ENCODE measurements at regions not wholly inside any gene's neighbourhood (a gene's known extent, or its start where the extent isn't known, plus 50 kb on each side); places are given as distances from the start of the nearest gene placed in this dataset.
A peak's percentile ranks its signal among the peaks of the same experiment; 100 is the strongest.

DNA sequence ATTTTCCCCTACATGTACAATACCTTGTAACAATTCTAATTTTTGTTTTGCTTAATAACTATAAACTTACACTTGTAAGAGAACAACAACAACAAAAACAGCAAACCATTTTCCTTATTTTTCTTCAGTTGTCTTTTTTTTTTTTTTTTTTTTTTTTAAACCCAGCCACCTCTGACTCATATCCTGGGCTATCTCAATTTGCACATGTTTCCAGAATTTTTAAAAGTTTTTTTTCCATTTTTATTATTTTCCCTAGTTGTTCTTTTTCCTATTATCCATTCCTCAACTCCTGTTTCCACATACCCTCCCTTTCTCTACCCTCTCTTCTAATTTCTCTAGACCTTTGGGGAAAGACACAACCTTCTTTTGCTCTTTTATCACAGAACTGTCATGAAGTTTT, 112.5 kb downstream of the EFEMP1 start:
- ATAC-seq (ENCODE audit: low FRiP score in 2 of 2) = peak in 1 of 2 donors; percentile 26

DNA sequence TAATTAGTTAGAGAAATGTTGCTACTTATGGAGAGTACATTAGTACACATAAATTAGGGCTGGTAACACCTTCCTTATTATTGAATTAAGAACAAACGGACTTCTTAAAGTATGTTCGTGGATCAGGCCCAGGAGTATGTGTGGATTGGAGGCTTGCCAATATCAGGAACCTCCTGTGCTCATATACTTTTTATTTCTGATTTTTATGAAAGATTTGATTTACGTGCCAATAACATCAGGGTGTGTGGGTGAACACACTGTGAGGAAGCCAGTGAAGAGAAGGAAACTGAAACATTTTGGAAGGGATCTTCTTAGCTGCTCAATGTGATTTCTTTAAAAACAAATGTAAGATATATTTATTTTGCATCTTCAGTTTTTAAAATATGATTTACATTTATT, 113.0 kb downstream of the EFEMP1 start:
- TF ChIP-seq POLR2A (IDR thresholded peaks at IDR 0.05) (no peak), POLR2AphosphoS5 (IDR thresholded peaks at IDR 0.05) (no peak), EP300 (IDR thresholded peaks at IDR 0.05) (no peak)
- TF ChIP-seq, protein P1, sequence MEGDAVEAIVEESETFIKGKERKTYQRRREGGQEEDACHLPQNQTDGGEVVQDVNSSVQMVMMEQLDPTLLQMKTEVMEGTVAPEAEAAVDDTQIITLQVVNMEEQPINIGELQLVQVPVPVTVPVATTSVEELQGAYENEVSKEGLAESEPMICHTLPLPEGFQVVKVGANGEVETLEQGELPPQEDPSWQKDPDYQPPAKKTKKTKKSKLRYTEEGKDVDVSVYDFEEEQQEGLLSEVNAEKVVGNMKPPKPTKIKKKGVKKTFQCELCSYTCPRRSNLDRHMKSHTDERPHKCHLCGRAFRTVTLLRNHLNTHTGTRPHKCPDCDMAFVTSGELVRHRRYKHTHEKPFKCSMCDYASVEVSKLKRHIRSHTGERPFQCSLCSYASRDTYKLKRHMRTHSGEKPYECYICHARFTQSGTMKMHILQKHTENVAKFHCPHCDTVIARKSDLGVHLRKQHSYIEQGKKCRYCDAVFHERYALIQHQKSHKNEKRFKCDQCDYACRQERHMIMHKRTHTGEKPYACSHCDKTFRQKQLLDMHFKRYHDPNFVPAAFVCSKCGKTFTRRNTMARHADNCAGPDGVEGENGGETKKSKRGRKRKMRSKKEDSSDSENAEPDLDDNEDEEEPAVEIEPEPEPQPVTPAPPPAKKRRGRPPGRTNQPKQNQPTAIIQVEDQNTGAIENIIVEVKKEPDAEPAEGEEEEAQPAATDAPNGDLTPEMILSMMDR (IDR thresholded peaks at IDR 0.05) = no peak
- Histone ChIP-seq H3K4me1 (peaks cover 0 to 2% (median 0%) of the 10 kb centered on the region in 4 donors), H3K9me3 (no peaks in the 10 kb centered on the region), H3K27me3 (no peaks in the 10 kb centered on the region), H3K27ac (no peak overlapping the region), H3K4me3 (no peak overlapping the region), H3K36me3 (no peaks in the 10 kb centered on the region)
- WGBS, 2 donors = 53 to 62% methylated on average over 3 of the region's 3 CpGs
- ATAC-seq (ENCODE audit: low FRiP score in 2 of 2) (no peak), DNase-seq (no peak)

More for the DNA sequence above, 112.5 kb downstream of the EFEMP1 start:
- Histone ChIP-seq H3K27ac (no peak overlapping the region), H3K27me3 (no peaks in the 10 kb centered on the region), H3K9me3 (no peaks in the 10 kb centered on the region), H3K36me3 (no peaks in the 10 kb centered on the region), H3K4me1 (no peaks in the 10 kb centered on the region), H3K4me3 (no peak overlapping the region)
- TF ChIP-seq POLR2AphosphoS5 (IDR thresholded peaks at IDR 0.05) = no peak
- no peak for TF ChIP-seq POLR2A (IDR thresholded peaks at IDR 0.05)
- TF ChIP-seq, protein P1 (IDR thresholded peaks at IDR 0.05) = no peak
- no peak for TF ChIP-seq EP300 (IDR thresholded peaks at IDR 0.05)
- no peak for DNase-seq

DNA sequence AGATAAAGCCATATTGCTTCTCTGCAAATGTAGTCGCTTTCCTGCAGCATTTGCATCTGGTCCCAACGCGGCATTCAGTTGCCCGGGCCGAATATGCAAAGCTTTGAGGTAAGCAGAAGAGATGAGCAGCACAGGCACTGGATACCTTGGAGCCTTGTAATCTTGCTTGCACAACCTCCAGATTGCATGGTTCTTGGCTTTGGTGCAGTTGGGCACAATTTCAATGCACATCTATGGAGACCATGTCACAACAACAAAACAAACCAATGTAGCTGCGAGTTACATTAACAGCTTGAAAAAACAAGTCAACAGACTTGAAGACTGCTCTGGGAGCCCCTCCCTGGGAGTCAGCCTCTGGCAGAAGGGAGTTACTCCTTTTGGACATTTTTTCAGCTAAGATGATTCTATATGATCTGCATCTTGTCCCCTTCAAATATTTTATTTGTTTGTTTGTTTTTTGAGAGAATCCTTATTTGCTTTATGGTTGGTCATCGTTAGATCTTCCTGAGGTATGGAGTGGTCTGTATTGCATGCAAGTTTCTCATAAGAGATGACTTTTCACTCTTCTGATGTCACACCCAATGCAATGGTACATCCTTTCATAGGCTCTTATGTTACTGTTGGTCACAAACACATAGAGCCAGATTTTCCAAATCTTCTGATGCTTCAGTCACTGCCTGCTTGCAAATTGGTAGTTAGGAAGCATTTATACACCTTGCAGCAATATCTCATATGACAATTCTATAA, 113.5 kb downstream of the EFEMP1 start:
- peaks cover 0 to 7% (median 0%) of the 10 kb centered on the region in 4 donors for H3K4me1 ChIP-seq
- no peaks in the 10 kb centered on the region for H3K36me3 ChIP-seq
- ATAC-seq (ENCODE audit: low FRiP score in 2 of 2) (peak in 1 of 2 donors; percentile 85), DNase-seq (no peak)
- TF ChIP-seq POLR2AphosphoS5 (IDR thresholded peaks at IDR 0.05) (no peak), EP300 (IDR thresholded peaks at IDR 0.05) (no peak), POLR2A (IDR thresholded peaks at IDR 0.05) (no peak)
- TF ChIP-seq, protein P1 (IDR thresholded peaks at IDR 0.05) = no peak
- no peak overlapping the region for H3K4me3 ChIP-seq
- no peaks in the 10 kb centered on the region for H3K27me3 ChIP-seq
- no peak overlapping the region for H3K27ac ChIP-seq
- no peaks in the 10 kb centered on the region for H3K9me3 ChIP-seq
- WGBS, 2 donors = 53 to 60% methylated on average over 6 to 7 of the region's 7 CpGs

DNA sequence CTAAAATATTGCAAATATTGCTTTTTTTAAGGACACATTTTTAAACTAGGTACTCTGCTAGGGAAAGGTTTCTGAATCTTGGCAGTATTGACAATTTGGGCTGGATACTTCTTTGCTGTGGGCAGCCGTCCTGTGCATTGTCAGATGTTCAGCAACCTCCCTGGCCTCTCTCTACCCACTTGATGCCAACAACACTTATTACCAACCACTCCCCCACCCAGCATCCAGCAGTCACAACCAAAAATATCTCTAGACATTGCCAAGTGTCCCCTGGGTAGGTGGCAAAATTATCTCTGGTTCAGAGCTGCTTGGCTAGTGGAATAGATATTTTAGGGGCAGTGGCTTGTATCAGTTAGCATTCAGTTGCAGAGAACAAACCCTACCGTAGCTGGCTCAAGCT, 114.3 kb upstream of the PNPT1 start:
- peaks cover 0 to 8% (median 0%) of the 10 kb centered on the region in 4 donors for H3K4me1 ChIP-seq
- TF ChIP-seq POLR2A (IDR thresholded peaks at IDR 0.05) (no peak), POLR2AphosphoS5 (IDR thresholded peaks at IDR 0.05) (no peak), EP300 (IDR thresholded peaks at IDR 0.05) (no peak)
- TF ChIP-seq, protein P1 (IDR thresholded peaks at IDR 0.05) = no peak

DNA sequence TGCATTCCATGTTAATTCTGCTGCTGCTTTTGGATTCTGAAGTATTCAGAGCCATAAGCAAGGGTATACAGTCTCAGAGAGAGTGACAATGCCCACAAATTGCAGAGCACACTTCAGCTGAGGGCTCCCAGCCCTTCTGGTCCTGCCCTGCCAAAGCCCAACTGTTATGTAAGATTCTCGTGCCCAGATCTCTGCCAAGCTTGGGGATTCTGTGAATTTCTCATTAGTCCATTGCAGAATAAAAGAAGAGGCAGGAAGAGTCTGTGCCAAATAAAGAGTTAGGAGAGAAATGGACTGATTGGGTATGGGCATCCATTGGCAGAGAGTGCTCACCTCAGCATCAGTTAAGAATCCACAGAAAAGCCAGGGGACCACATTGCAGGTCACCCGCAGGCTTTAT, 112.0 kb upstream of the PNPT1 start:
- Histone ChIP-seq H3K4me1 (peaks cover 0 to 8% (median 0%) of the 10 kb centered on the region in 4 donors), H3K4me3 (no peak overlapping the region), H3K9me3 (no peaks in the 10 kb centered on the region), H3K36me3 (no peaks in the 10 kb centered on the region), H3K27me3 (no peaks in the 10 kb centered on the region), H3K27ac (no peak overlapping the region)
- 38 to 39% methylated on average over 2 of the region's 2 CpGs for WGBS, 2 donors
- ATAC-seq (ENCODE audit: low FRiP score in 2 of 2) (no peak), DNase-seq (no peak)
- TF ChIP-seq POLR2A (IDR thresholded peaks at IDR 0.05) (no peak), POLR2AphosphoS5 (IDR thresholded peaks at IDR 0.05) (no peak), EP300 (IDR thresholded peaks at IDR 0.05) (no peak)
- TF ChIP-seq, protein P1 (IDR thresholded peaks at IDR 0.05) = no peak

More for the DNA sequence above, 114.3 kb upstream of the PNPT1 start:
- no peak for DNase-seq
- H3K36me3 ChIP-seq = no peaks in the 10 kb centered on the region
- WGBS, 2 donors = 88 to 94% methylated on average over 2 of the region's 2 CpGs
- H3K9me3 ChIP-seq = no peaks in the 10 kb centered on the region
- no peak for ATAC-seq (ENCODE audit: low FRiP score in 2 of 2)
- no peak overlapping the region for H3K4me3 ChIP-seq
- no peaks in the 10 kb centered on the region for H3K27me3 ChIP-seq
- H3K27ac ChIP-seq = no peak overlapping the region
